MG63 (cell line): ENCODE measurements at regions not wholly inside any gene's neighbourhood (a gene's known extent, or its start where the extent isn't known, plus 50 kb on each side); places are given as distances from the start of the nearest gene placed in this dataset.

Source experiments
- DNase-seq: peaks from one replicate; pipeline ENCODE4 v3.0.0-alpha.2; 2020
- H3K27me3 ChIP-seq: fragments of 250-450 bp; sonication (Bioruptor Pico); 2 replicates; pipeline ENCODE4 v1.5.1; 2020; ENCODE audit warnings: mild to moderate bottlenecking, moderate library complexity
- H3K36me3 ChIP-seq: fragments of 250-450 bp; sonication (Bioruptor Pico); 2 replicates; pipeline ENCODE4 v1.5.1; 2020; ENCODE audit warnings: mild to moderate bottlenecking, moderate library complexity
- H3K4me3 ChIP-seq: fragments of 250-450 bp; sonication (Bioruptor Pico); 2 replicates; pipeline ENCODE4 v1.5.1; 2020; ENCODE audit warnings: mild to moderate bottlenecking, moderate library complexity
- H3K9me3 ChIP-seq: fragments of 250-450 bp; sonication (Bioruptor Pico); 2 replicates; pipeline ENCODE4 v1.5.1; 2020; ENCODE audit warnings: mild to moderate bottlenecking, moderate library complexity

- no peaks in the 10 kb centered on the region for H3K27me3 ChIP-seq
- H3K4me3 ChIP-seq, result no peak overlapping the region
- no peaks in the 10 kb centered on the region for H3K9me3 ChIP-seq
- H3K36me3 ChIP-seq, result no peaks in the 10 kb centered on the region
- DNase-seq, result no peak
Observed at GRCh38 chr11:27838674-27839073, 138.4 kb upstream of the BDNF start.

GRCh38 chr11:27837895-27838563, 137.8 kb upstream of the BDNF start:
- DNase-seq, result no peak
- H3K27me3 ChIP-seq, result no peaks in the 10 kb centered on the region
- H3K36me3 ChIP-seq, result no peaks in the 10 kb centered on the region
- H3K4me3 ChIP-seq, result no peak overlapping the region
- H3K9me3 ChIP-seq, result no peaks in the 10 kb centered on the region

- Histone ChIP-seq H3K27me3 (no peaks in the 10 kb centered on the region), H3K4me3 (no peak overlapping the region), H3K36me3 (no peaks in the 10 kb centered on the region), H3K9me3 (no peaks in the 10 kb centered on the region)
- DNase-seq, result no peak
Observed at GRCh38 chr11:27830206-27830605, 130.0 kb upstream of the BDNF start.

GRCh38 chr11:27820249-27820648, 120.0 kb upstream of the BDNF start:
- Histone ChIP-seq H3K9me3 (no peaks in the 10 kb centered on the region), H3K27me3 (no peaks in the 10 kb centered on the region), H3K4me3 (no peak overlapping the region), H3K36me3 (no peaks in the 10 kb centered on the region)
- no peak for DNase-seq

- no peak overlapping the region for H3K4me3 ChIP-seq
- H3K9me3 ChIP-seq, result no peaks in the 10 kb centered on the region
- no peaks in the 10 kb centered on the region for H3K36me3 ChIP-seq
- no peak for DNase-seq
- no peaks in the 10 kb centered on the region for H3K27me3 ChIP-seq
Observed at GRCh38 chr11:27816197-27816596, 115.9 kb upstream of the BDNF start.

- no peak for DNase-seq
- Histone ChIP-seq H3K36me3 (no peaks in the 10 kb centered on the region), H3K4me3 (no peak overlapping the region), H3K9me3 (no peaks in the 10 kb centered on the region), H3K27me3 (no peaks in the 10 kb centered on the region)
Observed at GRCh38 chr11:27812341-27812740, 112.1 kb upstream of the BDNF start.

- Histone ChIP-seq H3K36me3 (no peaks in the 10 kb centered on the region), H3K4me3 (no peak overlapping the region), H3K27me3 (no peaks in the 10 kb centered on the region), H3K9me3 (no peaks in the 10 kb centered on the region)
- no peak for DNase-seq
Observed at GRCh38 chr11:27807596-27807995, 107.3 kb upstream of the BDNF start.

GRCh38 chr11:27806122-27806521, 105.9 kb upstream of the BDNF start:
- Histone ChIP-seq H3K27me3 (no peaks in the 10 kb centered on the region), H3K9me3 (no peaks in the 10 kb centered on the region), H3K4me3 (no peak overlapping the region), H3K36me3 (no peaks in the 10 kb centered on the region)
- DNase-seq, result no peak

GRCh38 chr11:27795955-27796861, 96.0 kb upstream of the BDNF start:
- no peaks in the 10 kb centered on the region for H3K36me3 ChIP-seq
- no peaks in the 10 kb centered on the region for H3K9me3 ChIP-seq
- peak; percentile 38 for DNase-seq
- no peak overlapping the region for H3K4me3 ChIP-seq
- H3K27me3 ChIP-seq, result no peaks in the 10 kb centered on the region

- Histone ChIP-seq H3K9me3 (no peaks in the 10 kb centered on the region), H3K4me3 (no peak overlapping the region), H3K27me3 (no peaks in the 10 kb centered on the region), H3K36me3 (no peaks in the 10 kb centered on the region)
- no peak for DNase-seq
Observed at GRCh38 chr11:27786864-27787263, 86.6 kb upstream of the BDNF start.

GRCh38 chr11:27786331-27786730, 86.1 kb upstream of the BDNF start:
- Histone ChIP-seq H3K9me3 (no peaks in the 10 kb centered on the region), H3K4me3 (no peak overlapping the region), H3K27me3 (no peaks in the 10 kb centered on the region), H3K36me3 (no peaks in the 10 kb centered on the region)
- DNase-seq, result peak; percentile 3

- no peak for DNase-seq
- H3K27me3 ChIP-seq, result no peaks in the 10 kb centered on the region
- no peak overlapping the region for H3K4me3 ChIP-seq
- H3K36me3 ChIP-seq, result no peaks in the 10 kb centered on the region
- no peaks in the 10 kb centered on the region for H3K9me3 ChIP-seq
Observed at GRCh38 chr11:27783701-27784355, 83.6 kb upstream of the BDNF start.

GRCh38 chr11:27777033-27777432, 76.8 kb upstream of the BDNF start:
- H3K9me3 ChIP-seq, result no peaks in the 10 kb centered on the region
- DNase-seq, result no peak

GRCh38 chr11:27773884-27774283, 73.6 kb upstream of the BDNF start:
- Histone ChIP-seq H3K36me3 (no peaks in the 10 kb centered on the region), H3K9me3 (no peaks in the 10 kb centered on the region), H3K4me3 (no peak overlapping the region), H3K27me3 (no peaks in the 10 kb centered on the region)
- DNase-seq, result no peak

More at GRCh38 chr11:27777033-27777432, 76.8 kb upstream of the BDNF start:
- H3K27me3 ChIP-seq, result no peaks in the 10 kb centered on the region
- H3K4me3 ChIP-seq, result no peak overlapping the region
- H3K36me3 ChIP-seq, result no peaks in the 10 kb centered on the region

- H3K4me3 ChIP-seq, result no peak overlapping the region
- no peak for DNase-seq
- no peaks in the 10 kb centered on the region for H3K9me3 ChIP-seq
- no peaks in the 10 kb centered on the region for H3K27me3 ChIP-seq
- H3K36me3 ChIP-seq, result no peaks in the 10 kb centered on the region
Observed at GRCh38 chr11:27771516-27771915, 71.3 kb upstream of the BDNF start.

GRCh38 chr11:27770576-27770975, 70.3 kb upstream of the BDNF start:
- no peak for DNase-seq
- H3K4me3 ChIP-seq, result no peak overlapping the region
- H3K9me3 ChIP-seq, result no peaks in the 10 kb centered on the region
- no peaks in the 10 kb centered on the region for H3K36me3 ChIP-seq
- H3K27me3 ChIP-seq, result no peaks in the 10 kb centered on the region

- Histone ChIP-seq H3K27me3 (no peaks in the 10 kb centered on the region), H3K36me3 (no peaks in the 10 kb centered on the region), H3K9me3 (no peaks in the 10 kb centered on the region), H3K4me3 (no peak overlapping the region)
- DNase-seq, result no peak
Observed at GRCh38 chr11:27763736-27764135, 63.5 kb upstream of the BDNF start.
